GM21423 (cell line): ENCODE measurements at regions not wholly inside any gene's neighbourhood (a gene's known extent, or its start where the extent isn't known, plus 50 kb on each side); places are given as distances from the start of the nearest gene placed in this dataset.
"Not testable (repeated sequence)": the region's sequence is repeated elsewhere in the genome, so short reads cannot be mapped to it uniquely, and the experiment has no call there.

ENCODE experiments used
- ATAC-seq: cut with Tn5 transposase; IDR thresholded peaks from one replicate; pipeline ENCODE4 v1.9.1; 2021; ENCODE audit warnings: mild to moderate bottlenecking, moderate library complexity; ENCODE audit not compliant: unreplicated experiment

- ATAC-seq: no peak
Observed at GRCh38 chr1:184181044-184181443, 129.5 kb downstream of the TSEN15 start.

- ATAC-seq: no peak
Observed at GRCh38 chr1:184183919-184184318, 132.4 kb downstream of the TSEN15 start.

- not testable (repeated sequence) for ATAC-seq
Observed at GRCh38 chr1:184184614-184185013, 133.1 kb downstream of the TSEN15 start.

DNA sequence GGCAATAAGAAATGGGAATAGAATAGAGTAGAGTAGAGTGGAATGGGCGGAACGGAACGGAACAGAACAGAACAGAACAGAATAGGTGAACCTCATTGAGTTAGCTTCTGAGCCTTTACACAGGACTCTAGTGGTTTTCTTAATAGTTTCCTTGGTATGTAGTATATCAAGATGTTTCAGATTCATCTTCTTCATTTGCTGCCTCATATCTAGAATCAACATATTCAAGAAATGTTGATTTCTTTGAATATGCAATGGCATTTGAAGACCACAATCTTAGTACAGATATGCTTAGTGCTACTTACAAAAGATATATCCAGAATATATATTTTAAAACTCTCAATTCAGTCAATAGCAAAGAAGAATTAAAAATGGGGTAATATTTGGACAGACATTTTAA is 133.8 kb downstream of the TSEN15 start:
- ATAC-seq: no peak

- no peak for ATAC-seq
Observed at GRCh38 chr1:184186167-184186566, 134.6 kb downstream of the TSEN15 start.

DNA sequence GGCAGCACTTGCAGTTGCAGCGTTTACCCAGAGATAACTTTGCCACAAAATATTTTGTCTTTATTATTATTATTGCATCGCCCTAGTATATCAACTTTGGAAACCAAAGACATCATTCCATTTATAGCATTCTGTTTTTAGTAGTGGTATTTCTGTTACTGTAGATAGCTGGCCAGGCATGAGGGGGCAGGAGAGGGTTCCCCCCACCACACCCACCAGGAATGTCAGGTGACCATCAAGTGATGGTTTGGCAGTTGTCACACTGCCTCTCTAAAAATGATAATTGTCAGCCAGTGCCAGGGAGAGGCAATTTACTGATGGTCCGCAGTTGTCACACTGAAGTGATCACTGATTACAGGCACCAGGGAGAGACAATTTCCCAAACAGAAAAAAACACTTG is 135.6 kb downstream of the TSEN15 start:
- no peak for ATAC-seq

GRCh38 chr1:184188037-184188436 is 136.5 kb downstream of the TSEN15 start:
- ATAC-seq: no peak

DNA sequence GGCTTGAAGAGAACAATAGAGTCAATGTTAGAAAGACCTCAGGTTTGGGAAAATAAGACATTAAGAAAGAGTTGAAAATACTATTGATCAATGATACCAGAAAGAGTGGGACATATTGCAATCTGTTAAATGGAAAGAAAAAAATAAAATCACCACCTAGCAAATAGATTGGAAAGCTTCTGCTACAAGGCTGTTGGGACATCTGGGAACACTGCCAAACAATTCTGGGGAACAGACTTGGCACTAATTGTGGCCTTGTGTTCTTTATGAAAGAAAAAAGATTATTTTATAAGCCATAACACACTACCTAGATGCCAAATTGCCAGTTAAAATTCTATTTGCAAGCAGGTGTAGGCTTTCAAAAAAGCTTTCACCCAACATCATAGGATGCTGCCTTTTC is 137.8 kb downstream of the TSEN15 start:
- no peak for ATAC-seq

DNA sequence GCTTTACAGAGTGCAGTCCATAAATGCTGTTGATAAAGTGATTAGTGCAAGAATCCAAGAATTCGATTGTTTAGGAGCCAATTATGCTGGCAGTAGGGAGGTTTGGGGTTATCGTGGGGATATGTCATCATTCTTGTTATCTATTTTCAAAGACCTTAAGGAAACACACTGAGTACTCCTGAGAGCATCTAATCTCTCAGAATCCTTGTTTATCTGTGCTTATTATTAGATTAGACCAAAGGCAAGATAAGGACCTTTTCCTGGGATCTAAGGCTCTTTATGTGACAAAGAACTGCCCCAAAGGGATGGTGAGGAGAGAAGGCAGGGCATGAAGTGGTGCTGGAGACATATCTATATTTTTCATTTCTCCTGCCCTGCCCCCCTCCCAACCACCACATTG is 139.1 kb downstream of the TSEN15 start:
- ATAC-seq: no peak

DNA sequence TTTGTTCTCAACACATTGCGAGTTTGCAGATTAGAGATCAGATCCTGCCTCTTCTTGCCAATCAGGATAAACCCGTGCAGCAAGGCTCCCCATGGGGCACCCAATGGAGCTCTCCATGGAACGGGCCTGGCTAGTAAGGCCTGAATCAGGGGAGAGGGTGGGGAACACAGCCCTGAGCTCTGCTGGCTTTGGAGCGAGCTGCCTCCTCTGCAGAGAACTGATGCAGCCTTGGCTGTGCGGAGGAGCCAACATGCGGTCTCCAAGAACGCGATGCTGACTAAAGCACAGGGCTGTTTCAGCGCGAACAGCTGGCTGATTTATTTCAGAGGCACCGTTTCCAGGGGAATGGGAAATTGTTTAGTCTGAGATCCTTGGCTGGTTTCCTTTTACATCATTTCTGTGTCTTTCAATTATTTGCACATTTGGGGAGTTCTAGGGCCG is 139.7 kb downstream of the TSEN15 start:
- no peak for ATAC-seq

- ATAC-seq: no peak
Observed at GRCh38 chr1:184192796-184193195, 141.3 kb downstream of the TSEN15 start.

DNA sequence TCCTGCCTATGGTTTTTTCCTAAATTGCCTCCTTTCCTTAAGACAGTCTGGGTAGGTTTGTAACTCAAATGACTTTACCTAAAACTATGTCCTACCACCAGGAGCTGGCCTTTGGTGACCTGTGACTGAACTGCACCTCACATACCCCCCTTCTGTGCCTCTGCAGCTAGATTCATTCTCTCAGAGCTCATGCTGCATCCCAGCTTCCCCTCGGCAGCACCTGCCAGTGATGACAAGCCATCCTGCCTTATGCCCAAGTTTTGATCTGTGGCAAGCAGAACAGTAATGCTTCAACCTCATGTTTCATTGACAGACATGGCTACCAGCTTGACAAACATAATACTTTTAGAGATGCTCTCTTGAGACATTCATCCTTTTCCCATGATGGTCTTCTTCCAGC is 141.9 kb downstream of the TSEN15 start:
- no peak for ATAC-seq

DNA sequence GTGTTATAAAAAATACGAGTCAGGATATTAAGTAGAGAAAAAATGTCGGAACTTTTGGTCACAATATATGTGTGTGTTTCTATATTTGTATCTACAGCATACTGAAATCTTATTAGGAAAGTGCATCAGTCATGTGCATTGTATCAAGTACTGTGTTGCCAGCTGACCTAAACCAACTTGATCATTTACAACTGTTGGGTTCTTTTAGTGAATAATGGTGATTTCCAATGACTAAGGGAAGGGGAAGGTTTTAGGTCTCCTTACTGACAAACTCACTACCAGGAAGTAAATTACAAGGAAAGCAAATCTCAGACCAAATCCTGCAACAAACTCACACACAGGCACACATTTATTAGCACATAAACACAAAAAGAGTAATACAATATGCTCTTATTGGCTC is 142.7 kb downstream of the TSEN15 start:
- ATAC-seq: no peak

DNA sequence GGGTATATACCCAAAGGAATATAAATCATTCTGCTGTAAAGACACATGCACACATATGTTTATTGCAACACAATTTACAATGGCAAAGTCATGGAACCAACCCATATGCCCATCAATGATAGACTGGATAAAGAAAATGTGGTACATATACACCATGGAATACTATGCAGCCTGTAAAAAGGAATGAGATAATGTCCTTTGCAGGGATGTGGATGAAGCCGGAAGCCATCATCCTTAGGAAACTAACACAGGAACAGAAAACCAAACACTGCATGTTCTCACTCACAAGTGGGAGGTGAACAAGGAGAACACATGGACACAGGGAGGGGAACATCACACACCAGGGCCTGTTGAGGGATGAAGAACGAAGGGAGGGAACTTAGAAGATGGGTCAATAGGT is 144.2 kb downstream of the TSEN15 start:
- ATAC-seq: not testable (repeated sequence)

GRCh38 chr1:184197831-184198230 is 146.3 kb downstream of the TSEN15 start:
- ATAC-seq: no peak

DNA sequence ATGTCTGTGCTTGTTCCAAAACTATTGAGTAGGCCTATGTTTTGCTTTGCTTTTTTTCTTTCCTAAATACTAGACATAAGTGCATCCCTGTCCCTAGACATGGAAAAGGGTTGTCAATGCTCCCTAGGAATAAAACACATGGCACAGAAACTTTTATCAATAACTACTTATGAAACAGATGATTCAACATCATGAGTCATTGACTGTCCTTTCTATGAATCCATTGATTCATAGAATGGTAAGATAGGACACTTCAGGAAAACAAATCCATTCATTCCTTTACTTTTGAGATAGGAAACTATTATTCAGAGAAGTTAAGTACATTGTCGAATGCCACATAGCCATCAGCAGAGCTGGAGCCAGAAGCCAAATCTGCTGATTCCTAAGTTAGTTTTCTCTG is 147.5 kb downstream of the TSEN15 start:
- ATAC-seq: no peak

DNA sequence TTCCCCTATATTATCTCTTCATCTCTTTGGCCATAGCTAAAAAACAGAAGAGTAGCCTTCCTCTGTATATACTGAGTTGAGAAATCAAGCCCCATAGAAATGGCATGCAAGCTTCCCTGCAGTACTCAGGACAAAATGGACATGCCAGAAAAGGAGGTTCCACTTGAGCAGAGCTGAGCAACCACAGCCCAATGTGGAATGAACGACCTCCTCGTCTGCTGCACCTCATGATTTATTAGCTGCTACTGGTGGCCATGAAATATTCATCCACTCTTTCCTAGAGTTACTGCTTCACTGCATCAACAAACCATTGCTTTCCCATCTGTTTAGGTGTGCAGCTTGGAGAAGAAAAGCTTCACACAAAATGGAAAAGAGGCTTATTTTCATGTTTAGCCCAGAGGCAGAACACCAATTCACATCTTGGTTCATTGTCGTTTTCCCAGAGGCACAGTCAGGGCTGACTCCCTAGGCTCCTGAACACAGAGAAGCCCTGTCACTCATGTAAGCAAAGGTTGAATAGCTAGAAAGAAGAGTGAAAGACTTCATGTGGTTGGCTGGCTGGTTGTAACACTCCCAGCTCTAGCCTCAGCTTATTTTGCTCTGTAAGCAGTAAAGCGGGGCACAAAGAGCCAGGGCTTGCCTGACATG is 148.0 kb downstream of the TSEN15 start:
- no peak for ATAC-seq

DNA sequence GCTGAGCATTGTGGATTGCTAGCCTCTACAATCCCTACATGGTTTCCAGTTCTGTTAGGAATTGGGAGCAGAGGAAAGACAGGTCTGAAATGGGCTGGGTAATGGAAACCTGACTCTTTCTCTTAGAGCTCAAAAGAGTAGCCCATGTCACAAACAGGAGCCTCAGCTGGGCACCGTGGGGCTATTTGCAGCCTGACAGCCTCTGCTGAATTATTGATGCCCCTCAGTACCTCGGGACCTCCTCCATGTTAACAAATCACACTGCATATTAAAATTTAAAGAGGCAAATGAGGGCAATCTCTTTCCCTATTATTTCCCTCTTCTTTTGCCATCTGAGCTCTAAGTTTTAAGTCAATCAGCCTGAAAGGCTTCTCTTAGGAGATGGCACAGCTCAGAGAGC is 157.1 kb downstream of the TSEN15 start:
- no peak for ATAC-seq

- ATAC-seq: no peak
Observed at GRCh38 chr1:184210031-184210430, 158.5 kb downstream of the TSEN15 start.

GRCh38 chr1:184210862-184211261 is 159.3 kb downstream of the TSEN15 start:
- ATAC-seq: no peak

DNA sequence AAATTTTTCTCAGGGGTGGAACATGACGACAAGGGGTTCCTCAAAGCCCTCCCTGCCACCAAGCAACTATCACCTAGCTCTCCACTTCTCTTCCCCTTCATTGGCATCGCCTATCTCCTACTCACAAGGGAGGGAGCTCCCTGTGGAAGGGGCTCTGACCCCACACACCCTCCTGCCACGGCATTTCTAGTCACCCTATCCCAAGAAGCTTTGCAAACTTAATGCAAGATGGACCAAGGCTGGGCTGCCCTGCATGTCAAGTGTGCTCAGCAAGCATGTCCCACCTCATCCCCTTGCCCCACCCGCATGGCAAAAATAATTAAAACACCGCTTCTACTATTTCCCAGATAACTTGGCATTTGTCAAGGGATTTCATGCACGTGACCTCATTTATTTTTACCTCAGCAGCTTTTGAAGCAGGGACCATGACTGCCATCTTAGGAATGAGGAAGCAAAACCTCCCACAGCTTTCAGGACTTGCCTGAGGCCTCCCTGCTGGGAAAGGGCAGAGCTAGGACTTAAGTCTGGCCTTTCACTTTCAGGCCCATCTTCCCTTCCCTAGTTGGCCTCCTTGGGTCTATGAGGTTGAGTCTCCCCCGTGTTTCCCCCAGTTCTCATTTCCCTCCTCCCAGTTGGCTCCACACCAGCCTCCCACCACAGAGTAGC is 161.3 kb downstream of the TSEN15 start:
- ATAC-seq: no peak

DNA sequence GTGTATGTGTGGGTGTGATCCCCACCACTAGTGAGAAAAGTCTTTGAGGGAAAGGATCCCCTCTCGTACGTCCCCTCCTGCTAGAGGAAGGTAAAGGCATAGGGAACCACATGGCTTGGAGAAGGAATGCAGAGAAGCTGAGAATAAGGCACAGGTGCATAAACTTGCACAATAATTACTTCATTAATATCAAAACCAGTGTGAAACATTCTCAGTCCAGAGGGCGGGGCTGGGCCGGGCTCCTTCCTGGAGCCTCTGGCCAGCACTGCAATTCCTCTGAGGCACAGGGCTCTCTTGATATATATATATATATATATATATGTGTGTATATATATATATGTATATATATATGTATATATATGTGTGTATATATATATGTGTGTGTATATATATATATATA is 162.6 kb downstream of the TSEN15 start:
- ATAC-seq: no peak
